HepG2 (cell line): ENCODE measurements at regions not wholly inside any gene's neighbourhood (a gene's known extent, or its start where the extent isn't known, plus 50 kb on each side); places are given as distances from the start of the nearest gene placed in this dataset.

Experiments
- ATAC-seq: fragments of 200-7000 bp; cut with Tn5 transposase; 3 replicates; pipeline ENCODE4 v1.9.1; 2020; ENCODE audit warnings: mild to moderate bottlenecking, moderate library complexity
- BruUV-seq: library from RNA; stranded (reverse); fragments of 400-500 nt; replicated peaks from 2 replicates; lab custom pipeline; 2021; lab: Mats Ljungman, UMichigan
- CTCF ChIA-PET: fragments of 300-600 bp; formaldehyde crosslinking; extraction: SDS; loops from one replicate; lab custom pipeline; 2021; ENCODE audit warnings: low total read pairs, inconsistent platforms, low intra/inter-chr PET ratio; lab: Yijun Ruan, JAX
- POLR2A ChIA-PET: fragments of 350-600 bp; sonication (Branson Sonifier 250); formaldehyde crosslinking; loops from one replicate; lab custom pipeline; 2020; ENCODE audit warnings: antibody characterized with exemption, inconsistent platforms; lab: Yijun Ruan, JAX
- DNase-seq: peaks from one replicate; pipeline ENCODE4 v3.0.0-alpha.2; 2015; ENCODE audit warnings: low spot score
- FAIRE-seq: peaks from 3 replicates; lab custom pipeline; 2011; peaks lifted over from hg19 to GRCh38; lab: Jason Lieb, UNC
- H2AFZ ChIP-seq: one replicate; pipeline ENCODE4 v1.6.1; 2011; ENCODE audit warnings: low read length, inconsistent platforms
- H3K27ac ChIP-seq: fragments of 300-600 bp; 3 replicates; pipeline ENCODE4 v1.8.0; 2011; ENCODE audit warnings: mixed run types, mild to moderate bottlenecking, mixed read lengths, low read length, inconsistent platforms; ENCODE audit not compliant: insufficient read depth; ENCODE audit errors: extremely low read length
- H3K27me3 ChIP-seq, 2 experiments: fragments of 200-600 bp in 1 of 2; 2 replicates in 1 of 2; 3 replicates in 1 of 2; pipeline versions ENCODE4 v1.6.0 to v1.8.0; 2011; ENCODE audit warnings: low read length in 2 of 2, mild to moderate bottlenecking in 2 of 2, moderate library complexity in 2 of 2, inconsistent platforms in 1 of 2; ENCODE audit not compliant: insufficient read depth in 2 of 2, control insufficient read depth in 1 of 2
- H3K36me3 ChIP-seq, 2 experiments: fragments of 200-600 bp in 1 of 2; replicated peaks in 1 of 2; 2 replicates in 1 of 2; 3 replicates in 1 of 2; pipeline versions ENCODE4 v1.5.1 to v1.8.0; 2011; ENCODE audit warnings: low read length in 2 of 2, inconsistent platforms in 1 of 2; ENCODE audit not compliant: insufficient read depth in 2 of 2, control insufficient read depth in 1 of 2
- H3K4me1 ChIP-seq: 2 replicates; pipeline ENCODE4 v1.5.1; 2012; ENCODE audit warnings: low read length, inconsistent platforms; ENCODE audit not compliant: insufficient read depth
- H3K4me2 ChIP-seq: 2 replicates; pipeline ENCODE4 v1.6.0; 2011; ENCODE audit warnings: low read depth, low read length, inconsistent platforms
- H3K4me3 ChIP-seq, 3 experiments: fragments of 200-600 bp in 1 of 3; sonication (generic), shearing (Covaris generic) in 1 of 3; replicated peaks in 1 of 3; 2 replicates each; pipeline ENCODE4 v1.5.1; 2011 to 2016; ENCODE audit warnings: low read length in 3 of 3, inconsistent platforms in 2 of 3, low read depth in 2 of 3, mild to moderate bottlenecking in 2 of 3, control low read depth in 1 of 3, mixed read lengths in 1 of 3; ENCODE audit not compliant: insufficient read depth in 1 of 3
- H3K79me2 ChIP-seq: one replicate; pipeline ENCODE4 v1.6.1; 2011; ENCODE audit warnings: low read length, inconsistent platforms; ENCODE audit not compliant: insufficient read depth
- H3K9ac ChIP-seq: 2 replicates; pipeline ENCODE4 v1.6.0; 2011; ENCODE audit warnings: mild to moderate bottlenecking, low read depth, low read length, inconsistent platforms; ENCODE audit not compliant: insufficient read depth
- H3K9me3 ChIP-seq: 2 replicates; pipeline ENCODE4 v1.5.1; 2012; ENCODE audit warnings: mild to moderate bottlenecking, low read length
- H4K20me1 ChIP-seq: 2 replicates; pipeline ENCODE4 v1.6.0; 2011; ENCODE audit warnings: inconsistent platforms, mild to moderate bottlenecking, low read length, moderate library complexity; ENCODE audit not compliant: insufficient read depth
- PHF8 ChIP-seq: sonication (generic); formaldehyde crosslinking; IDR thresholded peaks from 2 replicates; pipeline ENCODE4 v1.5.0; 2020; ENCODE audit warnings: missing genetic modification reagents
- ZMYM4 ChIP-seq: sonication (generic); formaldehyde crosslinking; IDR thresholded peaks from 2 replicates; pipeline ENCODE4 v1.8.1; 2023; ENCODE audit warnings: mild to moderate bottlenecking, missing genetic modification reagents
- ZNF432 ChIP-seq: sonication (generic); formaldehyde crosslinking; IDR thresholded peaks from 2 replicates; pipeline ENCODE4 v1.5.0; 2020; ENCODE audit warnings: missing genetic modification reagents, mild to moderate bottlenecking, borderline replicate concordance
- ZNF780A ChIP-seq: sonication (generic); formaldehyde crosslinking; IDR thresholded peaks from 2 replicates; pipeline ENCODE4 v1.8.0; 2022; ENCODE audit warnings: mild to moderate bottlenecking, missing genetic modification reagents, moderate library complexity
- WGBS: methylation state at CpG from one replicate; pipeline ENCODE4 v1.1.6; 2017; ENCODE audit warnings: low lambda C conversion rate; 5-methylcytosine and 5-hydroxymethylcytosine counted together
- in situ Hi-C: cut with HindIII; loops from 2 replicates; pipeline ENCODE4 v1.10.0; 2017; ENCODE audit warnings: low pct_unique_long_range_greater_than_20kb; ENCODE audit not compliant: extremely low pct_ligation_motif_present
- intact Hi-C: fragments of 100-400 bp; cut with micrococcal nuclease; formaldehyde crosslinking; loops from one replicate; pipeline ENCODE4 v1.10.0; 2022; ENCODE audit not compliant: unreplicated experiment
- TF ChIP-seq, protein P1 (sequence below): sonication (generic); formaldehyde crosslinking; IDR thresholded peaks from 2 replicates; pipeline ENCODE4 v1.4.0; 2020; ENCODE audit warnings: missing genetic modification reagents, borderline replicate concordance
- TF ChIP-seq, protein P2 (sequence below): sonication (generic); formaldehyde crosslinking; IDR thresholded peaks from 2 replicates; pipeline ENCODE4 v1.4.0; 2020; ENCODE audit warnings: mild to moderate bottlenecking, low read depth, missing genetic modification reagents
- TF ChIP-seq, protein P3 (sequence below): sonication (generic); formaldehyde crosslinking; IDR thresholded peaks from 2 replicates; pipeline ENCODE4 v1.5.0; 2020; ENCODE audit warnings: mild to moderate bottlenecking, missing genetic modification reagents, moderate library complexity

- BruUV-seq: no TSS peak
- Histone ChIP-seq H3K79me2 (no peaks in the 10 kb centered on the region), H2AFZ (no peak overlapping the region), H4K20me1 (no peaks in the 10 kb centered on the region), H3K27me3 (no peaks in the 10 kb centered on the region), H3K9ac (no peak overlapping the region), H3K4me2 (no peak overlapping the region), H3K27ac (no peak overlapping the region), H3K9me3 (peaks cover 71% of the 10 kb centered on the region), H3K4me3 (no peak overlapping the region), H3K4me1 (no peaks in the 10 kb centered on the region), H3K36me3 (no peaks in the 10 kb centered on the region)
- ATAC-seq (no peak), DNase-seq (no peak), FAIRE-seq (no peak)
- ChIA-PET CTCF (no interaction called here), POLR2A (no interaction called here)
- 0% methylated on average over 2 of the region's 2 CpGs for WGBS
- in situ Hi-C loops (no loop called here), intact Hi-C loops (no loop called here)
- TF ChIP-seq PHF8 (CRISPR knock-in tag): no peak
- no peak for TF ChIP-seq ZNF780A (CRISPR knock-in tag)
Measured at GRCh38 chr7:9854605-9855004, 1119.1 kb upstream of the PHF14 start.

- BruUV-seq: no TSS peak
- no peaks in the 10 kb centered on the region for H3K36me3 ChIP-seq
- DNase-seq: no peak
- 0% methylated on average over 1 of the region's 1 CpG for WGBS
- H3K79me2 ChIP-seq: no peaks in the 10 kb centered on the region
- in situ Hi-C loops: no loop called here
- ChIA-PET POLR2A (no interaction called here), CTCF (no interaction called here)
- intact Hi-C loops: no loop called here
- H3K4me3 ChIP-seq: no peak overlapping the region
- no peak overlapping the region for H3K9ac ChIP-seq
- H3K4me1 ChIP-seq: no peaks in the 10 kb centered on the region
- H3K27me3 ChIP-seq: no peaks in the 10 kb centered on the region
- H3K27ac ChIP-seq: no peak overlapping the region
- TF ChIP-seq, protein P1, sequence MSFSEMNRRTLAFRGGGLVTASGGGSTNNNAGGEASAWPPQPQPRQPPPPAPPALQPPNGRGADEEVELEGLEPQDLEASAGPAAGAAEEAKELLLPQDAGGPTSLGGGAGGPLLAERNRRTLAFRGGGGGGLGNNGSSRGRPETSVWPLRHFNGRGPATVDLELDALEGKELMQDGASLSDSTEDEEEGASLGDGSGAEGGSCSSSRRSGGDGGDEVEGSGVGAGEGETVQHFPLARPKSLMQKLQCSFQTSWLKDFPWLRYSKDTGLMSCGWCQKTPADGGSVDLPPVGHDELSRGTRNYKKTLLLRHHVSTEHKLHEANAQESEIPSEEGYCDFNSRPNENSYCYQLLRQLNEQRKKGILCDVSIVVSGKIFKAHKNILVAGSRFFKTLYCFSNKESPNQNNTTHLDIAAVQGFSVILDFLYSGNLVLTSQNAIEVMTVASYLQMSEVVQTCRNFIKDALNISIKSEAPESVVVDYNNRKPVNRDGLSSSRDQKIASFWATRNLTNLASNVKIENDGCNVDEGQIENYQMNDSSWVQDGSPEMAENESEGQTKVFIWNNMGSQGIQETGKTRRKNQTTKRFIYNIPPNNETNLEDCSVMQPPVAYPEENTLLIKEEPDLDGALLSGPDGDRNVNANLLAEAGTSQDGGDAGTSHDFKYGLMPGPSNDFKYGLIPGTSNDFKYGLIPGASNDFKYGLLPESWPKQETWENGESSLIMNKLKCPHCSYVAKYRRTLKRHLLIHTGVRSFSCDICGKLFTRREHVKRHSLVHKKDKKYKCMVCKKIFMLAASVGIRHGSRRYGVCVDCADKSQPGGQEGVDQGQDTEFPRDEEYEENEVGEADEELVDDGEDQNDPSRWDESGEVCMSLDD: no peak
- TF ChIP-seq, protein P2, sequence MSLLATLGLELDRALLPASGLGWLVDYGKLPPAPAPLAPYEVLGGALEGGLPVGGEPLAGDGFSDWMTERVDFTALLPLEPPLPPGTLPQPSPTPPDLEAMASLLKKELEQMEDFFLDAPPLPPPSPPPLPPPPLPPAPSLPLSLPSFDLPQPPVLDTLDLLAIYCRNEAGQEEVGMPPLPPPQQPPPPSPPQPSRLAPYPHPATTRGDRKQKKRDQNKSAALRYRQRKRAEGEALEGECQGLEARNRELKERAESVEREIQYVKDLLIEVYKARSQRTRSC (CRISPR knock-in tag): no peak
- TF ChIP-seq, protein P3, sequence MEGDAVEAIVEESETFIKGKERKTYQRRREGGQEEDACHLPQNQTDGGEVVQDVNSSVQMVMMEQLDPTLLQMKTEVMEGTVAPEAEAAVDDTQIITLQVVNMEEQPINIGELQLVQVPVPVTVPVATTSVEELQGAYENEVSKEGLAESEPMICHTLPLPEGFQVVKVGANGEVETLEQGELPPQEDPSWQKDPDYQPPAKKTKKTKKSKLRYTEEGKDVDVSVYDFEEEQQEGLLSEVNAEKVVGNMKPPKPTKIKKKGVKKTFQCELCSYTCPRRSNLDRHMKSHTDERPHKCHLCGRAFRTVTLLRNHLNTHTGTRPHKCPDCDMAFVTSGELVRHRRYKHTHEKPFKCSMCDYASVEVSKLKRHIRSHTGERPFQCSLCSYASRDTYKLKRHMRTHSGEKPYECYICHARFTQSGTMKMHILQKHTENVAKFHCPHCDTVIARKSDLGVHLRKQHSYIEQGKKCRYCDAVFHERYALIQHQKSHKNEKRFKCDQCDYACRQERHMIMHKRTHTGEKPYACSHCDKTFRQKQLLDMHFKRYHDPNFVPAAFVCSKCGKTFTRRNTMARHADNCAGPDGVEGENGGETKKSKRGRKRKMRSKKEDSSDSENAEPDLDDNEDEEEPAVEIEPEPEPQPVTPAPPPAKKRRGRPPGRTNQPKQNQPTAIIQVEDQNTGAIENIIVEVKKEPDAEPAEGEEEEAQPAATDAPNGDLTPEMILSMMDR (CRISPR knock-in tag): no peak
- TF ChIP-seq ZNF432 (CRISPR knock-in tag) (no peak), ZMYM4 (no peak)
- TF ChIP-seq, all 625 proteins: peak for 0
- H3K4me2 ChIP-seq: no peak overlapping the region
- H4K20me1 ChIP-seq: no peaks in the 10 kb centered on the region
- H3K9me3 ChIP-seq: peaks cover 82% of the 10 kb centered on the region
- ATAC-seq (no peak), FAIRE-seq (no peak)
- no peak overlapping the region for H2AFZ ChIP-seq
Measured at GRCh38 chr7:9856668-9857067, 1117.0 kb upstream of the PHF14 start.
